MCF 10A (cell line): ENCODE measurements at regions not wholly inside any gene's neighbourhood (a gene's known extent, or its start where the extent isn't known, plus 50 kb on each side); places are given as distances from the start of the nearest gene placed in this dataset.

Source experiments
- BruUV-seq: library from RNA; stranded (reverse); fragments of 400-500 nt; replicated peaks from 2 replicates; lab custom pipeline; 2021; lab: Mats Ljungman, UMichigan
- CTCF ChIA-PET: fragments of 300-600 bp; sonication (Branson Sonifier 250); formaldehyde crosslinking; extraction: SDS; loops from one replicate; lab custom pipeline; 2021; ENCODE audit warnings: antibody characterized with exemption, inconsistent platforms; lab: Yijun Ruan, JAX
- POLR2A ChIA-PET: fragments of 300-600, 350-650 bp; sonication (Branson Sonifier 250); formaldehyde crosslinking; extraction: SDS; loops from one replicate; lab custom pipeline; 2020; ENCODE audit warnings: antibody characterized with exemption, inconsistent platforms; lab: Yijun Ruan, JAX
- DNase-seq: peaks from one replicate; pipeline ENCODE4 v3.0.0-alpha.2; 2018; ENCODE audit not compliant: unreplicated experiment
- H3K27ac Mint-ChIP-seq: one replicate; pipeline ENCODE4 v1.8.0; 2022; ENCODE audit warnings: mild to moderate bottlenecking, low read depth, mixed read lengths; ENCODE audit not compliant: unreplicated experiment
- H3K27me3 Mint-ChIP-seq: one replicate; pipeline ENCODE4 v1.8.0; 2022; ENCODE audit warnings: mixed read lengths; ENCODE audit not compliant: insufficient read depth, unreplicated experiment
- H3K36me3 Mint-ChIP-seq: one replicate; pipeline ENCODE4 v1.8.0; 2022; ENCODE audit warnings: mild to moderate bottlenecking, moderate library complexity, mixed read lengths; ENCODE audit not compliant: insufficient read depth, unreplicated experiment
- H3K4me1 Mint-ChIP-seq: one replicate; pipeline ENCODE4 v1.8.0; 2022; ENCODE audit warnings: mixed read lengths; ENCODE audit not compliant: insufficient read depth, unreplicated experiment
- H3K4me3 Mint-ChIP-seq: one replicate; pipeline ENCODE4 v1.8.0; 2022; ENCODE audit warnings: mild to moderate bottlenecking, moderate library complexity, mixed read lengths; ENCODE audit not compliant: unreplicated experiment
- H3K9me3 Mint-ChIP-seq: one replicate; pipeline ENCODE4 v1.8.0; 2022; ENCODE audit warnings: mixed read lengths; ENCODE audit not compliant: unreplicated experiment
- CTCF ChIP-seq: fragments of 200-600 bp; IDR thresholded peaks from one replicate; pipeline ENCODE4 v1.8.0; 2022; ENCODE audit warnings: antibody characterized with exemption, mild to moderate bottlenecking; ENCODE audit not compliant: unreplicated experiment
- intact Hi-C: fragments of 100-400 bp; cut with micrococcal nuclease; formaldehyde crosslinking; loops from 2 replicates; pipeline ENCODE4 v1.14.1; 2022

GRCh38 chr12:90741611-90742010, 213.4 kb downstream of the CCER1 start:
- no peak overlapping the region for H3K27ac Mint-ChIP-seq
- CTCF ChIA-PET = interaction anchor here (0.7 kb wide), 1 partner anchor 1198 kb away, joined by 4 read pairs; no protein-coding TSS in a partner anchor
- DNase-seq = no peak
- no peak for TF ChIP-seq CTCF
- no peaks in the 10 kb centered on the region for H3K36me3 Mint-ChIP-seq
- intact Hi-C loops = no loop called here
- no peaks in the 10 kb centered on the region for H3K4me1 Mint-ChIP-seq
- H3K9me3 Mint-ChIP-seq = peaks cover 10% of the 10 kb centered on the region
- H3K4me3 Mint-ChIP-seq = no peak overlapping the region
- H3K27me3 Mint-ChIP-seq = no peaks in the 10 kb centered on the region
- POLR2A ChIA-PET = no interaction called here
- BruUV-seq = no TSS peak

- intact Hi-C loops = no loop called here
- ChIA-PET CTCF (no interaction called here), POLR2A (no interaction called here)
- no peak for TF ChIP-seq CTCF
- H3K27me3 Mint-ChIP-seq = no peaks in the 10 kb centered on the region
- H3K4me3 Mint-ChIP-seq = no peak overlapping the region
- no TSS peak for BruUV-seq
- DNase-seq = peak; percentile 33
- peaks cover 6% of the 10 kb centered on the region for H3K4me1 Mint-ChIP-seq
- no peak overlapping the region for H3K27ac Mint-ChIP-seq
- peaks cover 7% of the 10 kb centered on the region for H3K9me3 Mint-ChIP-seq
- H3K36me3 Mint-ChIP-seq = no peaks in the 10 kb centered on the region
Measured at GRCh38 chr12:90729736-90730135, 225.2 kb downstream of the CCER1 start.

GRCh38 chr12:90712671-90713070, 242.3 kb downstream of the CCER1 start:
- no peaks in the 10 kb centered on the region for H3K9me3 Mint-ChIP-seq
- no peak overlapping the region for H3K27ac Mint-ChIP-seq
- peak; percentile 9 for DNase-seq

GRCh38 chr12:90710711-90711110, 244.3 kb downstream of the CCER1 start:
- Mint-ChIP-seq H3K9me3 (no peaks in the 10 kb centered on the region), H3K27ac (no peak overlapping the region), H3K27me3 (no peaks in the 10 kb centered on the region), H3K4me3 (no peak overlapping the region), H3K36me3 (no peaks in the 10 kb centered on the region), H3K4me1 (no peaks in the 10 kb centered on the region)
- DNase-seq = no peak
- ChIA-PET POLR2A (no interaction called here), CTCF (no interaction called here)
- TF ChIP-seq CTCF = no peak
- no TSS peak for BruUV-seq
- intact Hi-C loops = no loop called here

More at GRCh38 chr12:90712671-90713070, 242.3 kb downstream of the CCER1 start:
- ChIA-PET CTCF (interaction anchor here (0.6 kb wide), 1 partner anchor 644 kb away, joined by 4 read pairs; no protein-coding TSS in a partner anchor), POLR2A (interaction anchor here (0.6 kb wide), 1 partner anchor 1787 kb away, joined by 3 read pairs; no protein-coding TSS in a partner anchor)
- intact Hi-C loops = no loop called here
- no peak for TF ChIP-seq CTCF
- no TSS peak for BruUV-seq
- no peaks in the 10 kb centered on the region for H3K36me3 Mint-ChIP-seq
- H3K4me3 Mint-ChIP-seq = no peak overlapping the region
- H3K4me1 Mint-ChIP-seq = no peaks in the 10 kb centered on the region
- no peaks in the 10 kb centered on the region for H3K27me3 Mint-ChIP-seq
